ENCODE measurements at regions not wholly inside any gene's neighbourhood (a gene's known extent, or its start where the extent isn't known, plus 50 kb on each side); places are given as distances from the start of the nearest gene placed in this dataset.

DNA sequence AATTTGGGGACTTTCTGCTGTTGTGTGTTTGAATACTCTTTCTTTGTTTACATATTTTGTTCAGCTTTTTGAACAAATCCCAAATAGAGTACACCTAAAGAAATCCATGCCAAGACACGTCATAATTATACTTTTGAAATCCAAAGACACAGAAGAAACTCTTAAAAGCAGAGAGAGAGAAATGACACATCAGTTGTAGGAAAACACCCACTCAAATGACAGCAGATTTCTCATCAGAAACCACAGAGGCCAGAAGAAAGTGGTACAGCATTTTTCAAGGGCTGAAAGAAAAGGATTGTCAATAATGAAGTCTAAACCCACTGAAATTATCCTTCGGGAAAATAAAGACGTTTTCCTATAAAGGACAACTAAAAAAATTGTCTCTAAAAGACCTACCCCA lies 378.6 kb downstream of the GADD45G start:
- no peak for DNase-seq (ENCODE audit: low read depth)
- TF ChIP-seq, protein P1, sequence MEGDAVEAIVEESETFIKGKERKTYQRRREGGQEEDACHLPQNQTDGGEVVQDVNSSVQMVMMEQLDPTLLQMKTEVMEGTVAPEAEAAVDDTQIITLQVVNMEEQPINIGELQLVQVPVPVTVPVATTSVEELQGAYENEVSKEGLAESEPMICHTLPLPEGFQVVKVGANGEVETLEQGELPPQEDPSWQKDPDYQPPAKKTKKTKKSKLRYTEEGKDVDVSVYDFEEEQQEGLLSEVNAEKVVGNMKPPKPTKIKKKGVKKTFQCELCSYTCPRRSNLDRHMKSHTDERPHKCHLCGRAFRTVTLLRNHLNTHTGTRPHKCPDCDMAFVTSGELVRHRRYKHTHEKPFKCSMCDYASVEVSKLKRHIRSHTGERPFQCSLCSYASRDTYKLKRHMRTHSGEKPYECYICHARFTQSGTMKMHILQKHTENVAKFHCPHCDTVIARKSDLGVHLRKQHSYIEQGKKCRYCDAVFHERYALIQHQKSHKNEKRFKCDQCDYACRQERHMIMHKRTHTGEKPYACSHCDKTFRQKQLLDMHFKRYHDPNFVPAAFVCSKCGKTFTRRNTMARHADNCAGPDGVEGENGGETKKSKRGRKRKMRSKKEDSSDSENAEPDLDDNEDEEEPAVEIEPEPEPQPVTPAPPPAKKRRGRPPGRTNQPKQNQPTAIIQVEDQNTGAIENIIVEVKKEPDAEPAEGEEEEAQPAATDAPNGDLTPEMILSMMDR (IDR thresholded peaks at IDR 0.05; ENCODE audit: insufficient read depth, low read depth, low read length, missing control alignments), result no peak
- H3K4me3 ChIP-seq (ENCODE audit: low read depth, low read length), result no peak overlapping the region

DNA sequence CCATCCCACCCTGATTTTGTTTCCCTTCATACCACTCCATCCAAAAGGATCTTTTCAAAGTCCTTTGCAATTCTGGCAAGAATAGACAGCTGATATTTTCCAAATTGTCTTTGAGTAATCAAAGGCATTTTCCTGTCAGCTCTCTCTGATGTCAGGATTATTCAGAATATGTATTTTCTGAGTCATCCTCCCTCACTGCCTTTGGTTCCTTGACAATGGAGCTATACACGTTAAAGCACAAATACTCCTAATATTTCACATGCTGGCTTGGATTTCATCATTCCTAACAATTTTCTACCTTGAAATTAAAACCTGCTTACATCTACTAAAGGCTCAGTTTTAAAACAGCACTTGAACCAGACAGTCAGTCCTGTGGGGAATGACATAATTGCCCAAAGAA lies 379.4 kb downstream of the GADD45G start:
- no peak overlapping the region for H3K4me3 ChIP-seq (ENCODE audit: low read depth, low read length)
- no peak for DNase-seq (ENCODE audit: low read depth)
- TF ChIP-seq, protein P1 (IDR thresholded peaks at IDR 0.05; ENCODE audit: insufficient read depth, low read depth, low read length, missing control alignments), result no peak

DNA sequence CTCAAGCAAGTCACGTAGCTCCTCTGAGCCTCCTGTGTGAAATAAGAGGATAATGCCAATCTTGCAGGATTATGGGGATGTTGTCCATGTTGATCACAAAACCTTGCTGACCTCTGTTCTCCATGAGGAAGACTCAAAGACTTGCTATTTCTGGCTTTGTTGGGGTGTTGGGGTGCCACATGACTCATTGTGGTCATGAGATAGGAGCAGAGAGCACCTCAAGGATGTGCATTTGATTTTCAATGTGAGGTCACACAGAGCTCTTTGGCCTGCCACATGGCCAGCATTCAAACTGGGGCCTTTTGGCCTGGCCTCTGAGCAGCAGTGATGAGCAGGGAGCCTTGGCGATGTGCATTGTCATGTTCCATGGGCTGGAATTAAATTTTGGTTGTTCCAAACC lies 380.3 kb downstream of the GADD45G start:
- no peak overlapping the region for H3K4me3 ChIP-seq (ENCODE audit: low read depth, low read length)
- DNase-seq (ENCODE audit: low read depth), result no peak
- TF ChIP-seq, protein P1 (IDR thresholded peaks at IDR 0.05; ENCODE audit: insufficient read depth, low read depth, low read length, missing control alignments), result no peak

DNA sequence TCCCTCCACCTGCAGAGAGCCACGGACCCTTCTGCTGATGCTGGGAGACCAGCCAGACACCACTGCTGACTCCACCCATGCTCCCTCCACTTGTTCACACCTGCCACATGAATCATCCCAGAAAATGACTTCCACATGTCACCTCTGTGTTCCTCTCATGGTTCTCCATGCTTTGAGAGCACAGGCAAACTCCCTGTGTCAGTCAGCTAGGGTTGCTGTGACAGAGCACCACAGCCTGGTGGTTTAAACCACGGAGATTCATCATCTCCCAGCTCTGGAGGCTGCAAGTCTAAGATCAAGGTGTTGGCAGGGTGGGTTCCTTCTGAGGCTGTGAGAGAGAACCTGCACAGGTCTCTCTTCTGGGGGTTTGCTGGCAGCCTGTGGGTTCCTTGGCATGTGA lies 381.4 kb downstream of the GADD45G start:
- no peak for DNase-seq (ENCODE audit: low read depth)
- TF ChIP-seq, protein P1 (IDR thresholded peaks at IDR 0.05; ENCODE audit: insufficient read depth, low read depth, low read length, missing control alignments), result no peak
- no peak overlapping the region for H3K4me3 ChIP-seq (ENCODE audit: low read depth, low read length)

DNA sequence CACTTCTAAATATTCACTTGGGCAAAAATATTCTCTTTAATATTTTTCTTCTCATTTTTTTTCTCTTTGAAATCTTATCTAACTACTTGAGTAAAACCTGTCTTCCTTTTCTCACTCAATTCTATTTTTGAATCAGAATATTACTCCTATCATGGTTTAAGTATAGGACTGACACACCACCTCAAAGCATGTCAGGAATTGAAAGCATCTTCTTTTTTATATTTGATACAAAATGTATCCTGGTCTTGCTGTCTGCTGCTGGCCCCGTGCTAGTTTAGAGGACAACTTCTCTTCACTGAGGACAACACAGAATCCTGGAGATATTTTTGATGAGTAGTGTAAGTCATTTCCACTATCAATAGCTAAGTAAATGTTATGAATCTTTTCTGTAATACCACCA lies 383.6 kb downstream of the GADD45G start:
- no peak overlapping the region for H3K4me3 ChIP-seq (ENCODE audit: low read depth, low read length)
- TF ChIP-seq, protein P1 (IDR thresholded peaks at IDR 0.05; ENCODE audit: insufficient read depth, low read depth, low read length, missing control alignments), result no peak
- no peak for DNase-seq (ENCODE audit: low read depth)

DNA sequence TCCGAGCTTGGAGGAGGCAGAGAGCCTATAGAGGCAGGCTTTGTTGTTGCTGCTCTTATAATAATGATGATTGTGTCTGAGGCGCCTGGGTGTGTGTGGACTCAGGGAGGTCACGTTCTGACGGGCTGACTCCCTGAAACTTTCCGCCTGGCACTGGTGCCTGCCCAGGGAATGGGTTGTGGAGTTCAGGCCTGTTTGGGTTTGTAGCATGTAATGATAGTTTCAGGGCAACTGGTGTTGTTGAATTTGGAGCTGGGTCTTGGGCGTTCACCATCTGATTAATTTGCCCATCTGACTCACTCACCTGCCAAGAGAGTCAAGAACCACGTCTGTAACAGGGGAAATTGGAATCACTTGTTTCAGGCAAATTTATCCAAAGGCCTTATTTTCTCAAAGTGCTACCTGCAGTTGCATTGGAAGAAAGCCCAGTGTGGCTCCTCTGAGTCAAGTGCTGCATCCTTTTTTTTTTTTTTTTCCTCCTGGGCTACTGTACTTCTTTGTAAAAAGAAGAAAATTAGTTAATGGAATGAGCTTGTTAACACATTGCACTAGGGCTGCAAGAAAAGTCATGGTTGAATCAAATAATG lies 386.5 kb downstream of the GADD45G start:
- DNase-seq (ENCODE audit: low read depth), result no peak
- TF ChIP-seq, protein P1 (IDR thresholded peaks at IDR 0.05; ENCODE audit: insufficient read depth, low read depth, low read length, missing control alignments), result no peak
- no peak overlapping the region for H3K4me3 ChIP-seq (ENCODE audit: low read depth, low read length)

Data from GM12865 (cell line).